ENCODE measurements at regions not wholly inside any gene's neighbourhood (a gene's known extent, or its start where the extent isn't known, plus 50 kb on each side); places are given as distances from the start of the nearest gene placed in this dataset.

DNA sequence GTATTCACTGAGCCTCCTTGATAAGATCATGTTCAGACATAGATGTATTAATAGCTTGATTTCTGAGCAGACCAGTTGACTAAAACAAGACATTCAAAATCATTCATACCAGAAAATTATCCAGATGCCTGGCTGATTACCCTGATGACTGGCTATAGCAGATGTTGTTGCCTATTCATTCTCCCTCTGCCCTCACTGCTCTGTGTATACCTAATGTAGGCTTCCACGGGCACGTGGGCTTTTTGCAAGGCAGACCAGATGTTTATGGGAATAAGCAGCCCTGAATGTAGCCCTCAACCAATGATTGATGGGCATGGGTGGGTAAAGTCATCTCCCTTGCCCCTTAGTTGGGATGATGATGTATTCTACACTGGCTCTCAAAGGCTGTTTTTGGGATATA, 289.1 kb downstream of the MBD2 start:
- CTCF ChIA-PET, result no interaction called here

DNA sequence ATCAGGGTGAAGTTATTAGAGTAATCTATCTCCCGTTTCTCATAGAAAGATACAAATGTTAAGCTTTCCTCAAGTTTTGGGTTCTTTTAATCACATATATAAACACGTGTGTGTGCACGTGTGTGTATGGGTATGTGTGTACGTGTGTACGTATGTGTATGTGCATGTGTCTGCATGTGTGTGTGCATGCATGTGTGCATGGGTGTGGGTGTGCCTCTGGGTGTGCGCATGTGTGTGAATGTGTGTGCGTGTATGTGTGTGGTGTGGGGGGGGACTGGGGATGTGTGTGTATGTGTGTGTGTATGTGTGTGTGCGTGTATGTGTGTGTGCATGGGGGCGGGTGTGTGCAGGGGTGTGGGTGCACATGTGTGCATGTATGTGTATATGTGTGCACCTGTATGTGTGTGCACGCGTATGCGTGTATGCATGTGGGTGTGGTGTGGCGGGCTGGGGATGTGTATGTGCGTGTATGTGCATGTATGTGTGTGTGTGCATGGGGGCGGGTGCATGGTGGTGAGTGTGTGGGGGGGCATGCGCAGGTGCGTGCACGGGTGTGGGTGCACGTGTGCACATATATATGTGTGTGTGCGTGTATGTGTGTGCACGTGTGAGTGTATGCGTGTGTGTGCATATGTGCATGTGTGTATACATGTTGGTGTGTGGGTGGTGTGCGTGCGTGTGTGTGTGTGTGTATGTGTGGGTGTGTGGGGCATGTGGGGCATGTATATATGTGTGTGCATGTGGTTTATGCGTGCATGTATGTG, 304.0 kb downstream of the MBD2 start:
- peaks cover 15% of the 10 kb centered on the region for H3K27me3 Mint-ChIP-seq

More for the DNA sequence above, 289.1 kb downstream of the MBD2 start:
- H3K9me3 ChIP-seq (ENCODE audit: control extremely low read depth in 1 of 3, control insufficient read depth in 2 of 3, insufficient read depth in 1 of 3, low read length in 2 of 3), result no peaks in the 10 kb centered on the region
- TF ChIP-seq EZH2 (IDR thresholded peaks at IDR 0.05; ENCODE audit: borderline replicate concordance, insufficient read depth, low read depth, low read length, poor library complexity, severe bottlenecking), result no peak
- TF ChIP-seq, protein P1, sequence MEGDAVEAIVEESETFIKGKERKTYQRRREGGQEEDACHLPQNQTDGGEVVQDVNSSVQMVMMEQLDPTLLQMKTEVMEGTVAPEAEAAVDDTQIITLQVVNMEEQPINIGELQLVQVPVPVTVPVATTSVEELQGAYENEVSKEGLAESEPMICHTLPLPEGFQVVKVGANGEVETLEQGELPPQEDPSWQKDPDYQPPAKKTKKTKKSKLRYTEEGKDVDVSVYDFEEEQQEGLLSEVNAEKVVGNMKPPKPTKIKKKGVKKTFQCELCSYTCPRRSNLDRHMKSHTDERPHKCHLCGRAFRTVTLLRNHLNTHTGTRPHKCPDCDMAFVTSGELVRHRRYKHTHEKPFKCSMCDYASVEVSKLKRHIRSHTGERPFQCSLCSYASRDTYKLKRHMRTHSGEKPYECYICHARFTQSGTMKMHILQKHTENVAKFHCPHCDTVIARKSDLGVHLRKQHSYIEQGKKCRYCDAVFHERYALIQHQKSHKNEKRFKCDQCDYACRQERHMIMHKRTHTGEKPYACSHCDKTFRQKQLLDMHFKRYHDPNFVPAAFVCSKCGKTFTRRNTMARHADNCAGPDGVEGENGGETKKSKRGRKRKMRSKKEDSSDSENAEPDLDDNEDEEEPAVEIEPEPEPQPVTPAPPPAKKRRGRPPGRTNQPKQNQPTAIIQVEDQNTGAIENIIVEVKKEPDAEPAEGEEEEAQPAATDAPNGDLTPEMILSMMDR (IDR thresholded peaks at IDR 0.05), result no peak
- no peaks in the 10 kb centered on the region for H3K27me3 ChIP-seq (replicated peaks in 1 of 4; ENCODE audit: control extremely low read depth in 1 of 4, control insufficient read depth in 3 of 4, insufficient read depth in 4 of 4, low read length in 3 of 4)
- no peaks in the 10 kb centered on the region for H3K4me1 ChIP-seq (ENCODE audit: control insufficient read depth in 2 of 2, insufficient read depth in 2 of 2, low read length in 2 of 2)
- no peak overlapping the region for H3K4me3 Mint-ChIP-seq
- WGBS (ENCODE audit: insufficient coverage), result no CpG with 5 or more reads among the region's 2 CpGs
- no peak overlapping the region for H3K4me2 ChIP-seq (replicated peaks; ENCODE audit: low read depth, low read length, poor library complexity, severe bottlenecking)
- H3K9me3 Mint-ChIP-seq (ENCODE audit: insufficient read depth), result no peaks in the 10 kb centered on the region
- no peak overlapping the region for H3K4me3 ChIP-seq (ENCODE audit: control extremely low read depth in 1 of 5, extremely low read depth in 1 of 5, insufficient read depth in 1 of 5, low read depth in 2 of 5, low read length in 4 of 5)
- intact Hi-C loops (cut with micrococcal nuclease), result no loop called here
- no peaks in the 10 kb centered on the region for H4K20me1 ChIP-seq (ENCODE audit: control insufficient read depth, insufficient read depth, low read length, poor library complexity, severe bottlenecking)
- POLR2A ChIA-PET, result no interaction called here
- H3K27ac ChIP-seq (ENCODE audit: low read length in 2 of 2), result no peak overlapping the region
- no peaks in the 10 kb centered on the region for H3K79me2 ChIP-seq (ENCODE audit: control insufficient read depth, insufficient read depth, low read length)
- DNase-seq (no peak), ATAC-seq (ENCODE audit: low read depth) (no peak)
- H2AFZ ChIP-seq (ENCODE audit: insufficient read depth, low read depth, low read length, poor library complexity, severe bottlenecking), result no peak overlapping the region
- H3K36me3 ChIP-seq (replicated peaks in 1 of 2; ENCODE audit: control extremely low read depth in 1 of 2, control insufficient read depth in 1 of 2, extremely low read depth in 1 of 2, insufficient read depth in 2 of 2, low read length in 1 of 2), result no peaks in the 10 kb centered on the region
- no peak overlapping the region for H3K9ac ChIP-seq (ENCODE audit: low read length)
- H3K27ac Mint-ChIP-seq, result no peak overlapping the region
- H3K27me3 Mint-ChIP-seq, result peaks cover 6% of the 10 kb centered on the region
- H3K4me1 Mint-ChIP-seq, result no peaks in the 10 kb centered on the region

More for the DNA sequence above, 304.0 kb downstream of the MBD2 start:
- Mint-ChIP-seq H3K4me3 (no peak overlapping the region), H3K27ac (no peak overlapping the region), H3K9me3 (ENCODE audit: insufficient read depth) (no peaks in the 10 kb centered on the region), H3K4me1 (no peaks in the 10 kb centered on the region)
- Histone ChIP-seq H3K4me2 (replicated peaks; ENCODE audit: low read depth, low read length, poor library complexity, severe bottlenecking) (no peak overlapping the region), H3K27ac (ENCODE audit: low read length in 2 of 2) (no peak overlapping the region), H3K9ac (ENCODE audit: low read length) (no peak overlapping the region), H2AFZ (ENCODE audit: insufficient read depth, low read depth, low read length, poor library complexity, severe bottlenecking) (no peak overlapping the region), H3K36me3 (replicated peaks in 1 of 2; ENCODE audit: control extremely low read depth in 1 of 2, control insufficient read depth in 1 of 2, extremely low read depth in 1 of 2, insufficient read depth in 2 of 2, low read length in 1 of 2) (no peaks in the 10 kb centered on the region), H3K9me3 (ENCODE audit: control extremely low read depth in 1 of 3, control insufficient read depth in 2 of 3, insufficient read depth in 1 of 3, low read length in 2 of 3) (no peaks in the 10 kb centered on the region), H4K20me1 (ENCODE audit: control insufficient read depth, insufficient read depth, low read length, poor library complexity, severe bottlenecking) (no peaks in the 10 kb centered on the region), H3K79me2 (ENCODE audit: control insufficient read depth, insufficient read depth, low read length) (no peaks in the 10 kb centered on the region), H3K4me3 (ENCODE audit: control extremely low read depth in 1 of 5, extremely low read depth in 1 of 5, insufficient read depth in 1 of 5, low read depth in 2 of 5, low read length in 4 of 5) (no peak overlapping the region), H3K27me3 (replicated peaks in 1 of 4; ENCODE audit: control extremely low read depth in 1 of 4, control insufficient read depth in 3 of 4, insufficient read depth in 4 of 4, low read length in 3 of 4) (no peaks in the 10 kb centered on the region), H3K4me1 (ENCODE audit: control insufficient read depth in 2 of 2, insufficient read depth in 2 of 2, low read length in 2 of 2) (no peaks in the 10 kb centered on the region)
- TF ChIP-seq, protein P1 (IDR thresholded peaks at IDR 0.05), result no peak
- no peak for TF ChIP-seq EZH2 (IDR thresholded peaks at IDR 0.05; ENCODE audit: borderline replicate concordance, insufficient read depth, low read depth, low read length, poor library complexity, severe bottlenecking)
- WGBS (ENCODE audit: insufficient coverage), result 89% methylated on average over 23 of the region's 25 CpGs
- ChIA-PET POLR2A (no interaction called here), CTCF (no interaction called here)
- no peak for DNase-seq
- intact Hi-C loops (cut with micrococcal nuclease), result no loop called here
- ATAC-seq (ENCODE audit: low read depth), result no peak

Data from B cell (primary cell).